HL-60 (cell line): ENCODE measurements at regions not wholly inside any gene's neighbourhood (a gene's known extent, or its start where the extent isn't known, plus 50 kb on each side); places are given as distances from the start of the nearest gene placed in this dataset.
A peak's percentile ranks its signal among the peaks of the same experiment; 100 is the strongest.

Experiments used
- DNase-seq, 2 experiments: peaks; one replicate each; pipeline ENCODE4 v3.0.0-alpha.2; 2010 to 2020; ENCODE audit warnings: low read depth in 1 of 2, low spot score in 1 of 2
- H3K27ac ChIP-seq: fragments of 250-450 bp; sonication (Bioruptor Pico); replicated peaks from 2 replicates; pipeline ENCODE4 v1.5.1; 2020; ENCODE audit warnings: mild to moderate bottlenecking, moderate library complexity
- H3K27me3 ChIP-seq: fragments of 250-450 bp; sonication (Bioruptor Pico); 2 replicates; pipeline ENCODE4 v1.5.1; 2021; ENCODE audit warnings: mild to moderate bottlenecking, moderate library complexity; ENCODE audit not compliant: insufficient read depth, poor library complexity, severe bottlenecking
- H3K4me3 ChIP-seq: replicated peaks from 2 replicates; pipeline ENCODE4 v1.5.1; 2011; ENCODE audit warnings: mild to moderate bottlenecking, control low read depth, low read length; ENCODE audit not compliant: insufficient read depth
- GABPA ChIP-seq: IDR thresholded peaks from 2 replicates; pipeline ENCODE4 v1.6.1; 2012; ENCODE audit warnings: low read depth
- POLR2AphosphoS5 ChIP-seq: IDR thresholded peaks from 2 replicates; pipeline ENCODE4 v1.6.1; 2012; ENCODE audit warnings: low read depth
- SPI1 ChIP-seq: IDR thresholded peaks from 2 replicates; pipeline ENCODE4 v1.6.1; 2012; ENCODE audit warnings: low read depth, mild to moderate bottlenecking, borderline replicate concordance
- TF ChIP-seq, protein P1 (sequence below): IDR thresholded peaks from 2 replicates; pipeline ENCODE4 v1.6.1; 2012; ENCODE audit warnings: low read depth; ENCODE audit not compliant: insufficient replicate concordance
- TF ChIP-seq, protein P2 (sequence below): IDR thresholded peaks from one replicate; pipeline ENCODE4 v1.5.1; 2011; ENCODE audit warnings: low read length, control low read depth, inconsistent platforms; ENCODE audit not compliant: insufficient read depth

DNA sequence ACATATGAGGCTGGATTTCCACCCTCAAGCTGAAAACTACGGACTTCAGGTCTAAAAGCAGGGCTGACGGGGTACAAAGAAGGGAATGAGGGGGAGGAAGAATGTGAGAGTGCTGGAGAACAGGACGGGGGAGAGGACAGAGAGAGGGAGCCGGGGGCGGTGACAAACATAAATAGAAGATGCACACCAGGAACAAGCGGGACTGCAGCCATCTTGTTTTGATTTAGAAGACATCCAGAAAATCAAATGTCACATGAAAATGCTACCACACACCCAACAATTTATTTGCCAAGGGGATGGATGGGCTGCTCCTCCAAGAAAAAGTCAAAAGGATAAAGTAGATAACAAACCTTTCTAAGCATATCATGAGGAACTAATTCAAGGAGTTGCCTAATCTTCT is 59.2 kb upstream of the FHL2 start:
- TF ChIP-seq, protein P1, sequence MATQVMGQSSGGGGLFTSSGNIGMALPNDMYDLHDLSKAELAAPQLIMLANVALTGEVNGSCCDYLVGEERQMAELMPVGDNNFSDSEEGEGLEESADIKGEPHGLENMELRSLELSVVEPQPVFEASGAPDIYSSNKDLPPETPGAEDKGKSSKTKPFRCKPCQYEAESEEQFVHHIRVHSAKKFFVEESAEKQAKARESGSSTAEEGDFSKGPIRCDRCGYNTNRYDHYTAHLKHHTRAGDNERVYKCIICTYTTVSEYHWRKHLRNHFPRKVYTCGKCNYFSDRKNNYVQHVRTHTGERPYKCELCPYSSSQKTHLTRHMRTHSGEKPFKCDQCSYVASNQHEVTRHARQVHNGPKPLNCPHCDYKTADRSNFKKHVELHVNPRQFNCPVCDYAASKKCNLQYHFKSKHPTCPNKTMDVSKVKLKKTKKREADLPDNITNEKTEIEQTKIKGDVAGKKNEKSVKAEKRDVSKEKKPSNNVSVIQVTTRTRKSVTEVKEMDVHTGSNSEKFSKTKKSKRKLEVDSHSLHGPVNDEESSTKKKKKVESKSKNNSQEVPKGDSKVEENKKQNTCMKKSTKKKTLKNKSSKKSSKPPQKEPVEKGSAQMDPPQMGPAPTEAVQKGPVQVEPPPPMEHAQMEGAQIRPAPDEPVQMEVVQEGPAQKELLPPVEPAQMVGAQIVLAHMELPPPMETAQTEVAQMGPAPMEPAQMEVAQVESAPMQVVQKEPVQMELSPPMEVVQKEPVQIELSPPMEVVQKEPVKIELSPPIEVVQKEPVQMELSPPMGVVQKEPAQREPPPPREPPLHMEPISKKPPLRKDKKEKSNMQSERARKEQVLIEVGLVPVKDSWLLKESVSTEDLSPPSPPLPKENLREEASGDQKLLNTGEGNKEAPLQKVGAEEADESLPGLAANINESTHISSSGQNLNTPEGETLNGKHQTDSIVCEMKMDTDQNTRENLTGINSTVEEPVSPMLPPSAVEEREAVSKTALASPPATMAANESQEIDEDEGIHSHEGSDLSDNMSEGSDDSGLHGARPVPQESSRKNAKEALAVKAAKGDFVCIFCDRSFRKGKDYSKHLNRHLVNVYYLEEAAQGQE: no peak
- H3K27ac ChIP-seq: no peak overlapping the region
- DNase-seq: no peak
- peaks cover 4% of the 10 kb centered on the region for H3K27me3 ChIP-seq
- no peak overlapping the region for H3K4me3 ChIP-seq

DNA sequence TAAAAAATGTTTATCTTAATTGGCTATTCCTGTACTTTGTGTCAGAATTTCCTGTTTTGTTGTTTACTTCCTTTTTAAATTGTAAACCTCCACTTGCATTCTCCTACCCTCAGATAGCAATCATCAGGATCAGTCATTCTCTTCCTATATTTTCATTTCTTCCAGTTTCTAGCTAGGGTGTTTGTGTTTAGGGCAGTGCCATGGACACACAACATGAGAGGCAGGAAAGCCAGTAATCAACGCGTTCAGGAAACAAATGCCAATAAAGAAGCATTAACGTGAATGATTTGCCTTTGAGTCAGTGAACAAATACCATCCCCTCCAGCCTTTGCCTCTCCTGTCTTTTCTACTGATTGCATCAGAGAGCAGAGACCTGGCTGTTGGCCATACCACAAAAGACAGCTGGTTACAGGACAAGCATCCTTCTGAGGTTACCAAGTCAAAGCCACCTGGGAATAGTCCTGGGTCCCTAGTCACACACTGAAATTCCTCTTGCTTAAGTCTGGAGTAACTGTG is 56.7 kb upstream of the FHL2 start:
- no peak overlapping the region for H3K4me3 ChIP-seq
- DNase-seq: no peak

DNA sequence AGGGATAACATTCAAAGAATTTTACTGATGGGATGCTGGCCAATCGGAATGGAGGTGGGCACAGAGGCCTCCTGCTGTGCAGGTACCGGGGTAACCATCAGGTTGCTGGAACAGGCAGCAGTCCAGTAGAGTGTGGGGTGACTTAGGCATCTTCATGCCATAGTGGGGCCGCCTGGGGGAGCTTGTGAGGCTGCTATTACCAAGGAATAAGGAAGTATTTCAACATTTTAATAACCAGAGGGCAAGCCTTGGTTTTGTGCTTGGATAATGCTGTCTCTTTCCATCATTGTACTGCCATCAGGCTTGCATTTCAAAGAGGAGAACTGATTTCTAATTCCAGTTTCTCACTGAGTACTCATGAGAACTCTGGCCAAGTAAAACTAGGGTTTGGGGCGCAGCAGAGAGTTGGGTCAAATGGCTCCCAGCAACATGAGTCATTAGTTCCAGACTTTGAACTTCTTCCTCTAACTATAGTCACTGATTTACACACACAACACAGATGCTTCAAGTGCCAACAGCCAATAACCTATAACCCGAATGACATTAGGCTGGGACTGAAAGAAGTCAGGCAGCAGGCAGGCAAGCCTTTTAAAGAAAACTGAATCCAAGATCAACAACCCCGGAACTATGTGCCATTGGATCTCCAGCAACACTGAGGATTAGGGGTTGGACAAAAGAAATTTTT is 56.1 kb upstream of the FHL2 start:
- Histone ChIP-seq H3K27me3 (peaks cover 4% of the 10 kb centered on the region), H3K4me3 (no peak overlapping the region), H3K27ac (no peak overlapping the region)
- TF ChIP-seq, protein P1: no peak
- TF ChIP-seq, protein P2, sequence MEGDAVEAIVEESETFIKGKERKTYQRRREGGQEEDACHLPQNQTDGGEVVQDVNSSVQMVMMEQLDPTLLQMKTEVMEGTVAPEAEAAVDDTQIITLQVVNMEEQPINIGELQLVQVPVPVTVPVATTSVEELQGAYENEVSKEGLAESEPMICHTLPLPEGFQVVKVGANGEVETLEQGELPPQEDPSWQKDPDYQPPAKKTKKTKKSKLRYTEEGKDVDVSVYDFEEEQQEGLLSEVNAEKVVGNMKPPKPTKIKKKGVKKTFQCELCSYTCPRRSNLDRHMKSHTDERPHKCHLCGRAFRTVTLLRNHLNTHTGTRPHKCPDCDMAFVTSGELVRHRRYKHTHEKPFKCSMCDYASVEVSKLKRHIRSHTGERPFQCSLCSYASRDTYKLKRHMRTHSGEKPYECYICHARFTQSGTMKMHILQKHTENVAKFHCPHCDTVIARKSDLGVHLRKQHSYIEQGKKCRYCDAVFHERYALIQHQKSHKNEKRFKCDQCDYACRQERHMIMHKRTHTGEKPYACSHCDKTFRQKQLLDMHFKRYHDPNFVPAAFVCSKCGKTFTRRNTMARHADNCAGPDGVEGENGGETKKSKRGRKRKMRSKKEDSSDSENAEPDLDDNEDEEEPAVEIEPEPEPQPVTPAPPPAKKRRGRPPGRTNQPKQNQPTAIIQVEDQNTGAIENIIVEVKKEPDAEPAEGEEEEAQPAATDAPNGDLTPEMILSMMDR: peak; percentile 62
- peak in 1 of 2 experiments; percentile 56 for DNase-seq

More for the DNA sequence above, 56.7 kb upstream of the FHL2 start:
- no peak for TF ChIP-seq GABPA
- TF ChIP-seq SPI1: no peak
- TF ChIP-seq, protein P1: no peak
- no peak for TF ChIP-seq POLR2AphosphoS5
- TF ChIP-seq, protein P2: no peak
- Histone ChIP-seq H3K27me3 (peaks cover 4% of the 10 kb centered on the region), H3K27ac (no peak overlapping the region)
